ENCODE measurements at regions not wholly inside any gene's neighbourhood (a gene's known extent, or its start where the extent isn't known, plus 50 kb on each side); places are given as distances from the start of the nearest gene placed in this dataset.

DNA sequence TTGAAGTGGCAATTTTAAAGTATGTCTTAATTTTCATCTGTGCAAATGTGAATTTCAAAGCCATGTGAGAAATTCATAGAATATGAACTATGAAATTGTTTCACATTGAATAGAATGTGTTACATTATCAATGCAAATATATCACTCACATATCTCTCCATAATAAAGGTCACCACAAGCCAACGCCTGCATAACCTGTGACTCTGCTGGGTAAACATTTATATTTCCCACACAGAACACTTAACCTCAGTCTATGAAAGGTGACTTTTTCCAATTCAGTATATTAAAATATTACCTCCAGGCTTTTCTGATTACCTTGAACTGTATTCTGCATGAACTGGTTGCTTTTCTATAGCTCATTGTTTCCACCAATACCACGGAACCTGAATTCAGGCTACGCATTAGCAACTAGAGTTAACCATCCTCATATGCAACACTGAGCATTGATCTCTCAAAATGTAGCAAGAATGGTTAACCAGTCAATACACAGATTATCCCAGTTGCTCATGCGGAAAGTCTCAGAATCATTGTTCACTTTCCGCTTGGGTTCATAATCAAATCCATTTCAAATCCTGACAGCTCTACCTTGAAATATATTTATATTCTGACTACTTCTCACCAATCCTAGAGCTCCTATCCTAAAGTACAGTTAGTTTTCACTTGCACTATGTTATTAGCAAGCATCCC lies 126.6 kb upstream of the TYRP1 start:
- TF ChIP-seq SUZ12 (IDR thresholded peaks at IDR 0.05; ENCODE audit: extremely low read depth, insufficient read depth, insufficient read length) (no peak), YY1 (IDR thresholded peaks at IDR 0.05; ENCODE audit: insufficient read depth, insufficient read length) (no peak), ZNF274 (IDR thresholded peaks at IDR 0.05; ENCODE audit: low read depth, low read length) (no peak)
